SK-N-MC (cell line): ENCODE measurements at regions not wholly inside any gene's neighbourhood (a gene's known extent, or its start where the extent isn't known, plus 50 kb on each side); places are given as distances from the start of the nearest gene placed in this dataset.

Source experiments
- EZH2 ChIP-seq: fragments of 200-600 bp; sonication (generic); IDR thresholded peaks from one replicate; pipeline ENCODE4 v1.6.1; 2017; ENCODE audit warnings: antibody characterized with exemption
- POLR2AphosphoS5 ChIP-seq: IDR thresholded peaks from 2 replicates; pipeline ENCODE4 v1.6.1; 2012; ENCODE audit warnings: mild to moderate bottlenecking, low read depth, low read length, borderline replicate concordance

GRCh38 chr9:134971196-134971595 is 53.5 kb upstream of the FCN1 start:
- TF ChIP-seq EZH2 (no peak), POLR2AphosphoS5 (no peak)
